PC-9 (cell line): ENCODE measurements at regions not wholly inside any gene's neighbourhood (a gene's known extent, or its start where the extent isn't known, plus 50 kb on each side); places are given as distances from the start of the nearest gene placed in this dataset.
"Not testable (repeated sequence)": the region's sequence is repeated elsewhere in the genome, so short reads cannot be mapped to it uniquely, and the experiment has no call there.

Source experiments
- BruUV-seq: library from RNA; stranded (reverse); fragments of 400-500 nt; replicated peaks from 2 replicates; lab custom pipeline; 2021; lab: Mats Ljungman, UMichigan
- CTCF ChIA-PET: fragments of 300-600 bp; sonication (Branson Sonifier 250); formaldehyde crosslinking; loops from one replicate; lab custom pipeline; 2022; ENCODE audit warnings: antibody characterized with exemption; lab: Charles Lee
- POLR2A ChIA-PET: fragments of 300-600 bp; sonication (Branson Sonifier 250); formaldehyde crosslinking; loops from one replicate; lab custom pipeline; 2022; ENCODE audit warnings: antibody characterized with exemption; ENCODE audit not compliant: unreplicated experiment; lab: Charles Lee
- DNase-seq, 2 experiments: peaks; one replicate each; pipeline versions ENCODE4 v3.0.0 to v3.0.0-alpha.2; 2015 to 2022; ENCODE audit warnings: mixed read lengths in 1 of 2
- H2AFZ ChIP-seq: fragments of 200-600 bp; sonication (generic); 2 replicates; pipeline ENCODE4 v1.8.1; 2017; ENCODE audit warnings: antibody characterized with exemption
- H3F3A ChIP-seq: fragments of 200-600 bp; sonication (generic); 2 replicates; pipeline ENCODE4 v1.8.1; 2017; ENCODE audit warnings: antibody characterized with exemption, mild to moderate bottlenecking, low read depth; ENCODE audit not compliant: insufficient read depth
- H3K27ac ChIP-seq: fragments of 200-600 bp; sonication (generic); 2 replicates; pipeline ENCODE4 v1.6.1; 2016; ENCODE audit warnings: mixed run types
- H3K27me3 ChIP-seq: fragments of 200-600 bp; sonication (generic); 2 replicates; pipeline ENCODE4 v1.6.1; 2016; ENCODE audit warnings: low read depth, mixed run types; ENCODE audit not compliant: insufficient read depth
- H3K36me3 ChIP-seq: fragments of 200-600 bp; sonication (generic); 2 replicates; pipeline ENCODE4 v1.6.1; 2016; ENCODE audit warnings: low read depth, mixed run types
- H3K4me1 ChIP-seq: fragments of 200-600 bp; sonication (generic); replicated peaks from 2 replicates; pipeline ENCODE4 v1.6.1; 2016; ENCODE audit warnings: mixed run types; ENCODE audit not compliant: insufficient read depth
- H3K4me2 ChIP-seq: fragments of 200-600 bp; sonication (generic); 2 replicates; pipeline ENCODE4 v1.6.1; 2017; ENCODE audit warnings: mixed run types
- H3K4me3 ChIP-seq: fragments of 200-600 bp; sonication (generic); 2 replicates; pipeline ENCODE4 v1.6.1; 2016; ENCODE audit warnings: mixed run types
- H3K79me2 ChIP-seq: fragments of 200-600 bp; sonication (generic); 2 replicates; pipeline ENCODE4 v1.6.1; 2017; ENCODE audit warnings: low read depth, mixed run types
- H3K9me2 ChIP-seq: fragments of 200-600 bp; sonication (generic); 2 replicates; pipeline ENCODE4 v1.8.1; 2017; ENCODE audit warnings: mild to moderate bottlenecking; ENCODE audit not compliant: insufficient read depth
- H3K9me3 ChIP-seq: fragments of 200-600 bp; sonication (generic); 2 replicates; pipeline ENCODE4 v1.8.1; 2016; ENCODE audit warnings: low read depth; ENCODE audit not compliant: insufficient read depth
- H4K20me1 ChIP-seq: fragments of 200-600 bp; sonication (generic); 2 replicates; pipeline ENCODE4 v1.8.1; 2017; ENCODE audit not compliant: insufficient read depth
- CTCF ChIP-seq: fragments of 200-600 bp; sonication (generic); conservative IDR thresholded peaks from 2 replicates; pipeline ENCODE4 v1.6.1; 2017; ENCODE audit warnings: mixed run types, antibody characterized with exemption, mild to moderate bottlenecking, moderate library complexity
- EZH2 ChIP-seq: fragments of 200-600 bp; sonication (generic); IDR thresholded peaks from 2 replicates; pipeline ENCODE4 v1.8.0; 2017; ENCODE audit warnings: antibody characterized with exemption, low read depth
- intact Hi-C: fragments of 100-400 bp; cut with micrococcal nuclease; formaldehyde crosslinking; loops from one replicate; pipeline ENCODE4 v1.10.0; 2022; ENCODE audit not compliant: unreplicated experiment

- ChIA-PET POLR2A (no interaction called here), CTCF (no interaction called here)
- no peaks in the 10 kb centered on the region; the same call in 1 of the 2 replicates for H3K9me2 ChIP-seq
- no TSS peak for BruUV-seq
- no peaks in the 10 kb centered on the region for H4K20me1 ChIP-seq
- H2AFZ ChIP-seq = no peak overlapping the region
- intact Hi-C loops = no loop called here
- no peak overlapping the region for H3K4me2 ChIP-seq
- TF ChIP-seq CTCF = no peak
- TF ChIP-seq EZH2 = no peak
- H3K36me3 ChIP-seq = no peaks in the 10 kb centered on the region
- H3K27ac ChIP-seq = no peak overlapping the region
- no peaks in the 10 kb centered on the region for H3K4me1 ChIP-seq
- H3K27me3 ChIP-seq = no peaks in the 10 kb centered on the region
- no peak for DNase-seq
- no peaks in the 10 kb centered on the region; the same call in 1 of the 2 replicates for H3K9me3 ChIP-seq
- H3K4me3 ChIP-seq = no peak overlapping the region
- H3K79me2 ChIP-seq = no peaks in the 10 kb centered on the region
- no peaks in the 10 kb centered on the region for H3F3A ChIP-seq
Observed at GRCh38 chr7:84900215-84900614, 286.6 kb downstream of the SEMA3D start.

GRCh38 chr7:84895563-84895962 is 291.3 kb downstream of the SEMA3D start:
- no peak for TF ChIP-seq EZH2
- TF ChIP-seq CTCF = no peak
- H3K9me3 ChIP-seq = no peaks in the 10 kb centered on the region; the same call in 1 of the 2 replicates
- intact Hi-C loops = no loop called here
- CTCF ChIA-PET = no interaction called here
- POLR2A ChIA-PET = no interaction called here
- no peak for DNase-seq
- no peaks in the 10 kb centered on the region for H3F3A ChIP-seq
- H3K79me2 ChIP-seq = no peaks in the 10 kb centered on the region
- H2AFZ ChIP-seq = 0 out of 2 replicates have a peak overlapping the region, but pooled peaks have one; percentile 41
- no peaks in the 10 kb centered on the region for H3K27me3 ChIP-seq
- no peaks in the 10 kb centered on the region; the same call in 1 of the 2 replicates for H3K9me2 ChIP-seq
- no TSS peak for BruUV-seq
- no peaks in the 10 kb centered on the region for H4K20me1 ChIP-seq
- H3K27ac ChIP-seq = no peak overlapping the region
- no peaks in the 10 kb centered on the region for H3K4me1 ChIP-seq
- H3K36me3 ChIP-seq = no peaks in the 10 kb centered on the region
- H3K4me3 ChIP-seq = no peak overlapping the region
- H3K4me2 ChIP-seq = no peak overlapping the region

GRCh38 chr7:84883570-84883969 is 303.3 kb downstream of the SEMA3D start:
- H3K9me3 ChIP-seq, H3K4me1 ChIP-seq, BruUV-seq, H3K36me3 ChIP-seq, H3K9me2 ChIP-seq, H3K4me3 ChIP-seq, H3K79me2 ChIP-seq, H3K4me2 ChIP-seq, H4K20me1 ChIP-seq, H3F3A ChIP-seq, H2AFZ ChIP-seq, H3K27ac ChIP-seq, CTCF ChIA-PET, H3K27me3 ChIP-seq, intact Hi-C loops, DNase-seq, POLR2A ChIA-PET: not testable (repeated sequence)

- H3K36me3 ChIP-seq, BruUV-seq, DNase-seq, POLR2A ChIA-PET, H3F3A ChIP-seq, H3K9me2 ChIP-seq, H2AFZ ChIP-seq, H3K9me3 ChIP-seq, intact Hi-C loops, H3K4me1 ChIP-seq, H3K27ac ChIP-seq, CTCF ChIA-PET, H3K4me2 ChIP-seq, H3K79me2 ChIP-seq, H3K4me3 ChIP-seq, H3K27me3 ChIP-seq, H4K20me1 ChIP-seq: not testable (repeated sequence)
Observed at GRCh38 chr7:84880326-84880997, 306.4 kb downstream of the SEMA3D start.
